ENCODE measurements at regions not wholly inside any gene's neighbourhood (a gene's known extent, or its start where the extent isn't known, plus 50 kb on each side); places are given as distances from the start of the nearest gene placed in this dataset.

- Mint-ChIP-seq H3K27me3 (no peaks in the 10 kb centered on the region), H3K4me1 (no peaks in the 10 kb centered on the region), H3K36me3 (ENCODE audit: low read depth) (no peaks in the 10 kb centered on the region), H3K9me3 (no peaks in the 10 kb centered on the region), H3K27ac (no peak overlapping the region), H3K4me3 (no peak overlapping the region)
- DNase-seq: no peak
- POLR2A ChIA-PET: no interaction called here
- CTCF ChIA-PET: interaction anchor here (0.5 kb wide), 1 partner anchor 24 kb away, joined by 4 read pairs; no protein-coding TSS in a partner anchor
Observed at GRCh38 chr2:19131871-19132270, 226.6 kb downstream of the OSR1 start.

GRCh38 chr2:19128148-19128547, 230.3 kb downstream of the OSR1 start:
- ChIA-PET CTCF (no interaction called here), POLR2A (no interaction called here)
- H3K27me3 Mint-ChIP-seq: no peaks in the 10 kb centered on the region

GRCh38 chr2:19127616-19128015, 230.8 kb downstream of the OSR1 start:
- H3K4me1 Mint-ChIP-seq: no peaks in the 10 kb centered on the region
- ChIA-PET CTCF (no interaction called here), POLR2A (no interaction called here)

More at GRCh38 chr2:19128148-19128547, 230.3 kb downstream of the OSR1 start:
- no peaks in the 10 kb centered on the region for H3K4me1 Mint-ChIP-seq
- DNase-seq: no peak
- no peaks in the 10 kb centered on the region for H3K36me3 Mint-ChIP-seq (ENCODE audit: low read depth)
- H3K4me3 Mint-ChIP-seq: no peak overlapping the region
- H3K9me3 Mint-ChIP-seq: no peaks in the 10 kb centered on the region
- H3K27ac Mint-ChIP-seq: no peak overlapping the region

GRCh38 chr2:19125901-19126680, 232.3 kb downstream of the OSR1 start:
- Mint-ChIP-seq H3K4me1 (no peaks in the 10 kb centered on the region), H3K27ac (no peak overlapping the region), H3K4me3 (no peak overlapping the region), H3K9me3 (no peaks in the 10 kb centered on the region), H3K36me3 (ENCODE audit: low read depth) (no peaks in the 10 kb centered on the region), H3K27me3 (no peaks in the 10 kb centered on the region)
- ChIA-PET CTCF (no interaction called here), POLR2A (no interaction called here)
- DNase-seq: no peak

More at GRCh38 chr2:19127616-19128015, 230.8 kb downstream of the OSR1 start:
- no peak overlapping the region for H3K27ac Mint-ChIP-seq
- DNase-seq: no peak
- H3K27me3 Mint-ChIP-seq: no peaks in the 10 kb centered on the region
- no peaks in the 10 kb centered on the region for H3K36me3 Mint-ChIP-seq (ENCODE audit: low read depth)
- no peak overlapping the region for H3K4me3 Mint-ChIP-seq
- no peaks in the 10 kb centered on the region for H3K9me3 Mint-ChIP-seq

- DNase-seq: no peak
- Mint-ChIP-seq H3K9me3 (no peaks in the 10 kb centered on the region), H3K27ac (no peak overlapping the region), H3K4me3 (no peak overlapping the region), H3K27me3 (no peaks in the 10 kb centered on the region), H3K36me3 (ENCODE audit: low read depth) (no peaks in the 10 kb centered on the region), H3K4me1 (no peaks in the 10 kb centered on the region)
- ChIA-PET POLR2A (no interaction called here), CTCF (no interaction called here)
Observed at GRCh38 chr2:19124135-19124534, 234.3 kb downstream of the OSR1 start.

- ChIA-PET CTCF (no interaction called here), POLR2A (no interaction called here)
- Mint-ChIP-seq H3K27ac (no peak overlapping the region), H3K4me3 (no peak overlapping the region), H3K9me3 (no peaks in the 10 kb centered on the region), H3K27me3 (no peaks in the 10 kb centered on the region), H3K36me3 (ENCODE audit: low read depth) (no peaks in the 10 kb centered on the region), H3K4me1 (no peaks in the 10 kb centered on the region)
- DNase-seq: no peak
Observed at GRCh38 chr2:19123556-19123955, 234.9 kb downstream of the OSR1 start.

GRCh38 chr2:19122220-19122619, 236.2 kb downstream of the OSR1 start:
- Mint-ChIP-seq H3K36me3 (ENCODE audit: low read depth) (no peaks in the 10 kb centered on the region), H3K4me3 (no peak overlapping the region), H3K9me3 (no peaks in the 10 kb centered on the region), H3K27me3 (no peaks in the 10 kb centered on the region), H3K27ac (no peak overlapping the region), H3K4me1 (no peaks in the 10 kb centered on the region)
- no peak for DNase-seq
- ChIA-PET CTCF (no interaction called here), POLR2A (no interaction called here)

GRCh38 chr2:19120941-19121750, 237.3 kb downstream of the OSR1 start:
- H3K4me1 Mint-ChIP-seq: no peaks in the 10 kb centered on the region
- ChIA-PET CTCF (no interaction called here), POLR2A (no interaction called here)
- no peak overlapping the region for H3K27ac Mint-ChIP-seq
- no peaks in the 10 kb centered on the region for H3K27me3 Mint-ChIP-seq
- H3K4me3 Mint-ChIP-seq: no peak overlapping the region
- no peak for DNase-seq
- H3K36me3 Mint-ChIP-seq (ENCODE audit: low read depth): no peaks in the 10 kb centered on the region
- H3K9me3 Mint-ChIP-seq: no peaks in the 10 kb centered on the region

GRCh38 chr2:19120181-19120580, 238.2 kb downstream of the OSR1 start:
- ChIA-PET POLR2A (no interaction called here), CTCF (interaction anchor here (1.0 kb wide), 1 partner anchor 539 kb away, joined by 3 read pairs; no protein-coding TSS in a partner anchor)
- Mint-ChIP-seq H3K9me3 (no peaks in the 10 kb centered on the region), H3K4me1 (no peaks in the 10 kb centered on the region), H3K27me3 (no peaks in the 10 kb centered on the region), H3K36me3 (ENCODE audit: low read depth) (no peaks in the 10 kb centered on the region), H3K4me3 (no peak overlapping the region), H3K27ac (no peak overlapping the region)
- DNase-seq: no peak

GRCh38 chr2:19119326-19120001, 239.0 kb downstream of the OSR1 start:
- DNase-seq: no peak
- no peaks in the 10 kb centered on the region for H3K9me3 Mint-ChIP-seq
- ChIA-PET POLR2A (no interaction called here), CTCF (interaction anchor here (1.0 kb wide), 1 partner anchor 540 kb away, joined by 3 read pairs; no protein-coding TSS in a partner anchor)
- H3K4me3 Mint-ChIP-seq: no peak overlapping the region
- no peak overlapping the region for H3K27ac Mint-ChIP-seq
- no peaks in the 10 kb centered on the region for H3K27me3 Mint-ChIP-seq
- H3K4me1 Mint-ChIP-seq: no peaks in the 10 kb centered on the region
- H3K36me3 Mint-ChIP-seq (ENCODE audit: low read depth): no peaks in the 10 kb centered on the region

GRCh38 chr2:19116918-19117317, 241.5 kb downstream of the OSR1 start:
- Mint-ChIP-seq H3K9me3 (no peaks in the 10 kb centered on the region), H3K36me3 (ENCODE audit: low read depth) (no peaks in the 10 kb centered on the region), H3K4me3 (no peak overlapping the region), H3K27ac (no peak overlapping the region), H3K4me1 (no peaks in the 10 kb centered on the region), H3K27me3 (no peaks in the 10 kb centered on the region)
- CTCF ChIA-PET: no interaction called here
- DNase-seq: no peak
- POLR2A ChIA-PET: no interaction called here

GRCh38 chr2:19114754-19115231, 243.6 kb downstream of the OSR1 start:
- no peak for DNase-seq
- no peaks in the 10 kb centered on the region for H3K4me1 Mint-ChIP-seq
- H3K9me3 Mint-ChIP-seq: no peaks in the 10 kb centered on the region
- CTCF ChIA-PET: no interaction called here
- H3K27ac Mint-ChIP-seq: no peak overlapping the region
- H3K27me3 Mint-ChIP-seq: no peaks in the 10 kb centered on the region
- H3K4me3 Mint-ChIP-seq: no peak overlapping the region
- no peaks in the 10 kb centered on the region for H3K36me3 Mint-ChIP-seq (ENCODE audit: low read depth)
- POLR2A ChIA-PET: no interaction called here

GRCh38 chr2:19114126-19114525, 244.3 kb downstream of the OSR1 start:
- no peaks in the 10 kb centered on the region for H3K9me3 Mint-ChIP-seq
- H3K4me3 Mint-ChIP-seq: no peak overlapping the region
- no peak for DNase-seq
- CTCF ChIA-PET: no interaction called here
- H3K27me3 Mint-ChIP-seq: no peaks in the 10 kb centered on the region
- H3K27ac Mint-ChIP-seq: no peak overlapping the region
- H3K4me1 Mint-ChIP-seq: no peaks in the 10 kb centered on the region
- no peaks in the 10 kb centered on the region for H3K36me3 Mint-ChIP-seq (ENCODE audit: low read depth)
- POLR2A ChIA-PET: no interaction called here

All from activated CD4-positive, alpha-beta memory T cell treated with anti-CD3 and anti-CD28 coated beads, Interleukin-2, amount 10 ng/mL, durations not matched to agents 7 days and 5 days (primary cell).